Epidermal melanocyte (primary cell): ENCODE measurements at regions not wholly inside any gene's neighbourhood (a gene's known extent, or its start where the extent isn't known, plus 50 kb on each side); places are given as distances from the start of the nearest gene placed in this dataset.

Experiments used
- DNase-seq: peaks from one replicate; pipeline ENCODE4 v3.0.0; 2011; ENCODE audit warnings: low spot score; ENCODE audit not compliant: insufficient read length

DNA sequence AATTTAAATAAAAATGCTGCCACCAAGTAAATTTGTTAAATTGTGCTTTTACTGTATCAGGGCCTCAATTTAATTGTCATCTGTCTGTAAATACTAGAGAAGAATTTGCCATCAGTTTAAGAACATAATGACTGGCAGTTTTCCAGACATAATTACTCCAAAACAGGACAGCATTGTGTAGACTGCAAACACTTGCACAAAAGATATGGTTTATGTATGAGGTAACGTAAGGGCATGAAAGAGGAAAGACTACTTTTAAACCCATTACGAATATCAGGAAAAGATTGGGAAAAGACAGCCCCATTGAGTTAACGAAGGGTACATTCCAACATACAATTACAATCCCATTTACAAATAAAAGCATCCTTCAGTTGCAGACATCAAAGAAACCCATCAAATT lies 59.8 kb upstream of the KRR1 start:
- DNase-seq: no peak

DNA sequence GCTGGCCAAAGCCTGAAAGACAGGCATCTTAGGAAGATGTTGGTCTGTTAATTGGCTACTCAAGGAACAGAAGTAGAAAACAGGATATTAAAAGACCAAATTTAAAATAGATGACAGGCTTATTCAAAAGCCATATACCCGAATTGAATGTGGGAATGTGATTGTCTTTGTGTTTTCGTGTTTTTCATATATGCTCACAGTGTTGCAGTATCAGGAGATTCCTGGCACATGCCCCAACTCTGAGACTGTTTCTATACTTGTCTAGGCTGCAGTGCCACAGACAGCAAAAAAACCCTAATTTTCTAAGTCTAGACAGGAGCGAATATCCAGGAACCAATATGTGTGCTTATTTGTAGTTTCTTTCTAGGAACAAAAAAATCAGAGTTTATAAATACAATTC lies 57.4 kb upstream of the KRR1 start:
- no peak for DNase-seq

GRCh38 chr12:75568393-75568792 lies 57.0 kb upstream of the KRR1 start:
- DNase-seq: no peak

DNA sequence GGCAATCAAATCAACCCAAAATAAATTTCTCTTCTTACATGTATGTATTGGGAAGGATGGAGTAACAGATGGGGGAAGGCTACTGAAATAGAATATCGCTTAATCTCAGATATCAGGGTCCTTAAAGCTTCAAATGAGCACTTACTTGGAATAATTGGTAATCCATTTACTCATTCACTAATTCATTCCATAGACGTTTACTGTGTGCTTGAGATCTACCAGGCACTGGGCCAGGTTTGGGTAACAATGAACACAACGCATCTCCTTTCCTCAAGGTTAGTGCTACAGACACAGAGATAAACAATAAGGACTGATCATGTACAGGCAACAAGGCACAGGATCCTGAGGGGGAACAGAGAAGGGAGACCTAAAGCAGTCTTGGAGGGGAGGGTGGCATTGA lies 54.4 kb upstream of the KRR1 start:
- DNase-seq: no peak

DNA sequence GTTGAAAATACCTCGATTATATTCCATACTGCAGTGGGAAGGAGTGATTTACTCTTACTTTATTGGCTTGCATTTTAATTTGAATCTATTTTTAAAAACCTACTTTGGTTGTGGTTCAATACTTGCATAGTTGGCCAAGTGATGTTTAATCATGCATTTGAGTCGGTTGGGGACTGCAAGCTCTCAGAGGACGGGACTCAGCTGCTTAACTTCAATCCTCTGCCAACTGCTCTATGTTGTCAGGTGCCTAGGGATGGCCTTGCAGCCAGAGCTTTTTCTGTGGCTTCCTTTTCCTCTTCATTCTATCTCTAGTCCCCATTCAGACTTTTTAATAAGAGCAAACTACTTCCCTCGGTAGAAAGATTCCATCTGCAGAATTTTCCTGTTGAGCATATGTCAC lies 53.4 kb upstream of the KRR1 start:
- no peak for DNase-seq

- no peak for DNase-seq
Observed at GRCh38 chr12:75564398-75564797, 53.0 kb upstream of the KRR1 start.

- no peak for DNase-seq
Observed at GRCh38 chr12:75563351-75563750, 51.9 kb upstream of the KRR1 start.

DNA sequence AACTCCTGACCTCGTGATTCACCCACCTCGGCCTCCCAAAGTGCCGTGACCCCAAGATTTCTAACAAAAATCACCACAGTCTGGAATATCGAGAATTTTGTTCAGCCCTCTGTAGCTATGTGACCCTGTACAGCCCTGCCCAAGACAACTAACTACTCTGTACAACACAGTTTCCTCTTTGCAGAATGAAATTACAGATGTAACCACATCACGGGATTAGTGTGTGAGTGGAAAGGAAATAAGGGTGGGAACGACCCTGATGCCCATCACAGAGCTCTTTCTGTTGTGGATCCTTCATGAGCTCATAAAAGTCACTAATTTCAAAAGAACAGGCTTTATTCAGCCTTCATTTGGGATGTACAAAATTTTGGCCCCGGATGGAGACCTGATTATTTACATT lies 50.5 kb upstream of the KRR1 start:
- peak; percentile 34 for DNase-seq
